HG02678 (cell line): ENCODE measurements at regions not wholly inside any gene's neighbourhood (a gene's known extent, or its start where the extent isn't known, plus 50 kb on each side); places are given as distances from the start of the nearest gene placed in this dataset.
"Not testable (repeated sequence)": the region's sequence is repeated elsewhere in the genome, so short reads cannot be mapped to it uniquely, and the experiment has no call there.

ENCODE experiments used
- ATAC-seq: cut with Tn5 transposase; IDR thresholded peaks from one replicate; pipeline ENCODE4 v1.9.1; 2021; ENCODE audit warnings: mild to moderate bottlenecking, moderate library complexity; ENCODE audit not compliant: unreplicated experiment

GRCh38 chrX:79026742-79027141 lies 81.6 kb downstream of the P2RY10 start:
- not testable (repeated sequence) for ATAC-seq

GRCh38 chrX:79035421-79035820 lies 90.2 kb downstream of the P2RY10 start:
- no peak for ATAC-seq

GRCh38 chrX:79036157-79036880 lies 91.1 kb downstream of the P2RY10 start:
- ATAC-seq = no peak

GRCh38 chrX:79065696-79066095 lies 78.8 kb upstream of the GPR174 start:
- ATAC-seq = peak; percentile 93

- no peak for ATAC-seq
Observed at GRCh38 chrX:79078114-79078513, 66.4 kb upstream of the GPR174 start.

GRCh38 chrX:79079477-79079876 lies 65.0 kb upstream of the GPR174 start:
- ATAC-seq = no peak

GRCh38 chrX:79080141-79080540 lies 64.3 kb upstream of the GPR174 start:
- ATAC-seq = no peak

GRCh38 chrX:79081895-79082512 lies 62.5 kb upstream of the GPR174 start:
- peak; percentile 60 for ATAC-seq

GRCh38 chrX:79082899-79083298 lies 61.6 kb upstream of the GPR174 start:
- ATAC-seq = no peak

GRCh38 chrX:79084923-79085322 lies 59.6 kb upstream of the GPR174 start:
- ATAC-seq = no peak

- no peak for ATAC-seq
Observed at GRCh38 chrX:79089896-79090584, 54.4 kb upstream of the GPR174 start.

GRCh38 chrX:79094075-79094832 lies 50.2 kb upstream of the GPR174 start:
- ATAC-seq = no peak
